ENCODE measurements at regions not wholly inside any gene's neighbourhood (a gene's known extent, or its start where the extent isn't known, plus 50 kb on each side); places are given as distances from the start of the nearest gene placed in this dataset.

DNA sequence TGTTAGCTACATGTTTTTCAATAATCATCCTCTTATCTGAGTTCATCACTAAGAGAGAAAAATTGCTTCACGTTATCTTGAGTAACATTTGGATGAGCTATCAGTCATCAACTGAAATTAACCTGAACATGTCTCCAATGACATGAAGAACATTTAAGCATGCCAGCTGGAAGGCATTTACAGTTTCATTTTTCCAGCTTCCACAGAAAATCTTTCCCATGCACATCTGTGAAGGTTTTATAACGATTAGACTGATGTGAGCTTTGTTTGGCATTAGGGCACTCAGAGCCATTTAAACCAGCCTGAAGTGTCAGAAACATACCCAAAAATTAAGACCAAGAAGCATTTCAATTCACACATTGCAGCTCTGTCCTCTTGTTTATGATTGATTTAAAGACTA, 235.8 kb upstream of the ARHGEF26 start (continued):
- TF ChIP-seq ATF7 (IDR thresholded peaks at IDR 0.05; ENCODE audit: low read depth): no peak

DNA sequence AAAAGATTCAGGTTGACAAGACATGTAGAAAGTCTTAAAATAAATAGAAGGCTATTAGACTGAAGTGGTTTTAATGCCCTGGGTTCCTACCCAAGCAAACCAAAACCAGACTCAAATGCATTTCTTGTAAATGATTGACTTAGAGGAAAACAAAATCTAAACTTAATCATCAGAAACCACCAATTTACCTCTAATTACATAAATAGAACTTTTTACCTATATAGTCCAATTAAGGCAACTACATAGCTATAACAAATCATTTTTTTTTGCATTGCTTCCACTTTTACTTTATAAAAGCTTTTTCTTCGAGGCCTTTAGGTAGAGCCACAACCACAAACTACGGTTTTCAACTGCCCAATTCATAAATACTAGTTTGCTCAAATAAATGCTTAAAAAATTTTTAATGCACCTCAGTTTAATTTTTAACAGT, 231.3 kb upstream of the ARHGEF26 start:
- intact Hi-C loops (cut with micrococcal nuclease; ENCODE audit: unreplicated experiment) (no loop called here), in situ Hi-C loops (cut with MboI) (no loop called here)
- ChIA-PET RAD21 (ENCODE audit: unreplicated experiment) (interaction anchor here (0.7 to 1.2 kb wide), 2 partner anchors 36 to 234 kb away, joined by 3 read pairs; no protein-coding TSS in a partner anchor), POLR2A (no interaction called here), SMC1A (ENCODE audit: uncharacterized antibody, unreplicated experiment) (interaction anchor here (1.4 to 2.3 kb wide), 2 partner anchors 8 to 36 kb away, joined by 3 to 11 read pairs; no protein-coding TSS in a partner anchor), CTCF (no interaction called here)
- Histone ChIP-seq H3K9ac (ENCODE audit: control insufficient read depth, insufficient read depth, low read length) (no peak overlapping the region), H4K20me1 (ENCODE audit: control insufficient read depth, insufficient read depth) (no peaks in the 10 kb centered on the region), H3K27me3 (replicated peaks in 1 of 2; ENCODE audit: control insufficient read depth in 2 of 2, insufficient read depth in 2 of 2, low read length in 1 of 2) (no peaks in the 10 kb centered on the region), H3K4me1 (ENCODE audit: control insufficient read depth, insufficient read depth, low read length) (no peaks in the 10 kb centered on the region), H3K4me3 (no peak overlapping the region), H3K4me2 (ENCODE audit: control insufficient read depth, insufficient read depth) (no peak overlapping the region), H3K27ac (ENCODE audit: control insufficient read depth, insufficient read depth) (no peak overlapping the region), H2AFZ (ENCODE audit: control insufficient read depth, low read depth, low read length) (no peak overlapping the region), H3K79me2 (ENCODE audit: control insufficient read depth, insufficient read depth, low read length) (no peaks in the 10 kb centered on the region), H3K9me3 (replicated peaks; ENCODE audit: control insufficient read depth, insufficient read depth, low read length) (no peaks in the 10 kb centered on the region), H3K36me3 (ENCODE audit: control insufficient read depth in 2 of 2, insufficient read depth in 2 of 2, low read length in 1 of 2) (no peaks in the 10 kb centered on the region)
- ATAC-seq (peak; percentile 70), FAIRE-seq (no peak), DNase-seq (ENCODE audit: low read depth, low spot score) (no peak)
- BruUV-seq (replicated peaks): no TSS peak
- 0% methylated on average over 2 of the region's 2 CpGs for WGBS (ENCODE audit: insufficient coverage, insufficient replicate concordance, low lambda C conversion rate, missing lambda C conversion rate)
- TF ChIP-seq, protein P1, sequence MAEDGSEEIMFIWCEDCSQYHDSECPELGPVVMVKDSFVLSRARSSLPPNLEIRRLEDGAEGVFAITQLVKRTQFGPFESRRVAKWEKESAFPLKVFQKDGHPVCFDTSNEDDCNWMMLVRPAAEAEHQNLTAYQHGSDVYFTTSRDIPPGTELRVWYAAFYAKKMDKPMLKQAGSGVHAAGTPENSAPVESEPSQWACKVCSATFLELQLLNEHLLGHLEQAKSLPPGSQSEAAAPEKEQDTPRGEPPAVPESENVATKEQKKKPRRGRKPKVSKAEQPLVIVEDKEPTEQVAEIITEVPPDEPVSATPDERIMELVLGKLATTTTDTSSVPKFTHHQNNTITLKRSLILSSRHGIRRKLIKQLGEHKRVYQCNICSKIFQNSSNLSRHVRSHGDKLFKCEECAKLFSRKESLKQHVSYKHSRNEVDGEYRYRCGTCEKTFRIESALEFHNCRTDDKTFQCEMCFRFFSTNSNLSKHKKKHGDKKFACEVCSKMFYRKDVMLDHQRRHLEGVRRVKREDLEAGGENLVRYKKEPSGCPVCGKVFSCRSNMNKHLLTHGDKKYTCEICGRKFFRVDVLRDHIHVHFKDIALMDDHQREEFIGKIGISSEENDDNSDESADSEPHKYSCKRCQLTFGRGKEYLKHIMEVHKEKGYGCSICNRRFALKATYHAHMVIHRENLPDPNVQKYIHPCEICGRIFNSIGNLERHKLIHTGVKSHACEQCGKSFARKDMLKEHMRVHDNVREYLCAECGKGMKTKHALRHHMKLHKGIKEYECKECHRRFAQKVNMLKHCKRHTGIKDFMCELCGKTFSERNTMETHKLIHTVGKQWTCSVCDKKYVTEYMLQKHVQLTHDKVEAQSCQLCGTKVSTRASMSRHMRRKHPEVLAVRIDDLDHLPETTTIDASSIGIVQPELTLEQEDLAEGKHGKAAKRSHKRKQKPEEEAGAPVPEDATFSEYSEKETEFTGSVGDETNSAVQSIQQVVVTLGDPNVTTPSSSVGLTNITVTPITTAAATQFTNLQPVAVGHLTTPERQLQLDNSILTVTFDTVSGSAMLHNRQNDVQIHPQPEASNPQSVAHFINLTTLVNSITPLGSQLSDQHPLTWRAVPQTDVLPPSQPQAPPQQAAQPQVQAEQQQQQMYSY (CRISPR knock-in tag; IDR thresholded peaks at IDR 0.05): no peak
- no peak for TF ChIP-seq ESRRA (IDR thresholded peaks at IDR 0.05; ENCODE audit: low read length)
- peak; percentile 55; the same call in 1 of the 2 replicates for TF ChIP-seq ZNF217 (IDR thresholded peaks at IDR 0.05)
- no peak for TF ChIP-seq HCFC1 (IDR thresholded peaks at IDR 0.05; ENCODE audit: low read length)
- no peak for TF ChIP-seq CEBPB (IDR thresholded peaks at IDR 0.05; ENCODE audit: borderline replicate concordance in 1 of 2, low read depth in 2 of 2, low read length in 2 of 2)
- TF ChIP-seq WRNIP1 (IDR thresholded peaks at IDR 0.05; ENCODE audit: borderline replicate concordance, low read depth, low read length): no peak
- TF ChIP-seq RBBP5 (conservative IDR thresholded peaks at IDR 0.05): no peak
- TF ChIP-seq EED (IDR thresholded peaks at IDR 0.05; ENCODE audit: low read depth): no peak
- TF ChIP-seq IKZF1 (conservative IDR thresholded peaks at IDR 0.05): no peak
- TF ChIP-seq MTA2 (IDR thresholded peaks at IDR 0.05; ENCODE audit: low read depth): peak; percentile 89
- TF ChIP-seq RUNX3 (IDR thresholded peaks at IDR 0.05; ENCODE audit: low read length): no peak
- TF ChIP-seq BCL11A (IDR thresholded peaks at IDR 0.05; ENCODE audit: low read depth, low read length): no peak
- peak; percentile 35 for TF ChIP-seq CUX1 (IDR thresholded peaks at IDR 0.05; ENCODE audit: insufficient replicate concordance, low read depth, low read length)
- TF ChIP-seq HDAC2 (IDR thresholded peaks at IDR 0.05): no peak
- no peak for TF ChIP-seq LARP7 (IDR thresholded peaks at IDR 0.05)
- TF ChIP-seq NRF1 (conservative IDR thresholded peaks at IDR 0.05; ENCODE audit: low read depth, low read length): no peak

Data from GM12878 (cell line).